ENCODE measurements at regions not wholly inside any gene's neighbourhood (a gene's known extent, or its start where the extent isn't known, plus 50 kb on each side); places are given as distances from the start of the nearest gene placed in this dataset.
"Not testable (repeated sequence)": the region's sequence is repeated elsewhere in the genome, so short reads cannot be mapped to it uniquely, and the experiment has no call there.

GRCh38 chr3:27779176-27779575, 57.1 kb upstream of the EOMES start:
- DNase-seq (ENCODE audit: low read depth) = no peak
- H3K4me3 ChIP-seq (ENCODE audit: low read depth, low read length) = no peak overlapping the region

GRCh38 chr3:27789420-27789819, 67.3 kb upstream of the EOMES start:
- DNase-seq (ENCODE audit: low read depth) = no peak
- no peak overlapping the region for H3K4me3 ChIP-seq (ENCODE audit: low read depth, low read length)

GRCh38 chr3:27791956-27792355, 69.8 kb upstream of the EOMES start:
- H3K4me3 ChIP-seq (ENCODE audit: low read depth, low read length) = no peak overlapping the region
- no peak for DNase-seq (ENCODE audit: low read depth)

- no peak for DNase-seq (ENCODE audit: low read depth)
- H3K4me3 ChIP-seq (ENCODE audit: low read depth, low read length) = no peak overlapping the region
Observed at GRCh38 chr3:27792869-27793268, 70.7 kb upstream of the EOMES start.

- no peak for DNase-seq (ENCODE audit: low read depth)
- H3K4me3 ChIP-seq (ENCODE audit: low read depth, low read length) = no peak overlapping the region
Observed at GRCh38 chr3:27794211-27794610, 72.1 kb upstream of the EOMES start.

GRCh38 chr3:27796365-27796875, 74.3 kb upstream of the EOMES start:
- no peak for DNase-seq (ENCODE audit: low read depth)
- H3K4me3 ChIP-seq (ENCODE audit: low read depth, low read length) = no peak overlapping the region

GRCh38 chr3:27797773-27798172, 75.7 kb upstream of the EOMES start:
- DNase-seq (ENCODE audit: low read depth) = no peak
- H3K4me3 ChIP-seq (ENCODE audit: low read depth, low read length) = no peak overlapping the region

GRCh38 chr3:27800261-27800660, 78.1 kb upstream of the EOMES start:
- no peak for DNase-seq (ENCODE audit: low read depth)
- no peak overlapping the region for H3K4me3 ChIP-seq (ENCODE audit: low read depth, low read length)

- no peak for DNase-seq (ENCODE audit: low read depth)
- no peak overlapping the region for H3K4me3 ChIP-seq (ENCODE audit: low read depth, low read length)
Observed at GRCh38 chr3:27802425-27802824, 80.3 kb upstream of the EOMES start.

GRCh38 chr3:27802849-27803248, 80.7 kb upstream of the EOMES start:
- H3K4me3 ChIP-seq (ENCODE audit: low read depth, low read length) = no peak overlapping the region
- DNase-seq (ENCODE audit: low read depth) = no peak

GRCh38 chr3:27805282-27805681, 83.2 kb upstream of the EOMES start:
- no peak for DNase-seq (ENCODE audit: low read depth)
- H3K4me3 ChIP-seq (ENCODE audit: low read depth, low read length) = no peak overlapping the region

- H3K4me3 ChIP-seq (ENCODE audit: low read depth, low read length) = no peak overlapping the region
- no peak for DNase-seq (ENCODE audit: low read depth)
Observed at GRCh38 chr3:27813255-27813654, 91.1 kb upstream of the EOMES start.

GRCh38 chr3:27821609-27822008, 99.5 kb upstream of the EOMES start:
- not testable (repeated sequence) for H3K4me3 ChIP-seq (ENCODE audit: low read depth, low read length); DNase-seq (ENCODE audit: low read depth)

- DNase-seq (ENCODE audit: low read depth) = no peak
- no peak overlapping the region for H3K4me3 ChIP-seq (ENCODE audit: low read depth, low read length)
Observed at GRCh38 chr3:27824312-27825200, 102.4 kb upstream of the EOMES start.

- no peak overlapping the region for H3K4me3 ChIP-seq (ENCODE audit: low read depth, low read length)
- DNase-seq (ENCODE audit: low read depth) = no peak
Observed at GRCh38 chr3:27826448-27826847, 104.3 kb upstream of the EOMES start.

GRCh38 chr3:27827041-27827440, 104.9 kb upstream of the EOMES start:
- no peak overlapping the region for H3K4me3 ChIP-seq (ENCODE audit: low read depth, low read length)
- DNase-seq (ENCODE audit: low read depth) = no peak

GRCh38 chr3:27840807-27841594, 118.9 kb upstream of the EOMES start:
- DNase-seq (ENCODE audit: low read depth) = no peak
- H3K4me3 ChIP-seq (ENCODE audit: low read depth, low read length) = no peak overlapping the region

- no peak for DNase-seq (ENCODE audit: low read depth)
- no peak overlapping the region for H3K4me3 ChIP-seq (ENCODE audit: low read depth, low read length)
Observed at GRCh38 chr3:27844052-27844675, 122.0 kb upstream of the EOMES start.

GRCh38 chr3:27847697-27848096, 125.6 kb upstream of the EOMES start:
- H3K4me3 ChIP-seq (ENCODE audit: low read depth, low read length) = no peak overlapping the region
- DNase-seq (ENCODE audit: low read depth) = no peak

GRCh38 chr3:27848826-27849225, 126.7 kb upstream of the EOMES start:
- no peak overlapping the region for H3K4me3 ChIP-seq (ENCODE audit: low read depth, low read length)
- DNase-seq (ENCODE audit: low read depth) = no peak
